IMR-90 (cell line): ENCODE measurements at regions not wholly inside any gene's neighbourhood (a gene's known extent, or its start where the extent isn't known, plus 50 kb on each side); places are given as distances from the start of the nearest gene placed in this dataset.

ENCODE experiments used
- ATAC-seq: fragments of 200-7000 bp; cut with Tn5 transposase; 2 replicates; pipeline ENCODE4 v1.9.1; 2020; ENCODE audit warnings: low read depth, mild to moderate bottlenecking, moderate library complexity
- BruUV-seq: library from RNA; stranded (reverse); fragments of 400-500 nt; replicated peaks from 2 replicates; lab custom pipeline; 2021; lab: Mats Ljungman, UMichigan
- CTCF ChIA-PET: fragments of 300-600 bp; formaldehyde crosslinking; extraction: SDS; loops from one replicate; lab custom pipeline; 2021; ENCODE audit warnings: antibody characterized with exemption; lab: Yijun Ruan, JAX
- POLR2A ChIA-PET: fragments of 300-600 bp; sonication (Branson Sonifier 250); formaldehyde crosslinking; loops from one replicate; lab custom pipeline; 2022; ENCODE audit warnings: antibody characterized with exemption; ENCODE audit not compliant: unreplicated experiment; lab: Charles Lee
- DNase-seq: peaks from one replicate; pipeline ENCODE4 v3.0.0; 2013
- H2AFZ ChIP-seq: replicated peaks from 2 replicates; pipeline ENCODE3; 2013; ENCODE audit warnings: low read length, mild to moderate bottlenecking; ENCODE audit not compliant: poor library complexity
- H2AK5ac ChIP-seq: 2 replicates; pipeline ENCODE4 v1.6.1; 2013; ENCODE audit warnings: low read depth, low read length, inconsistent platforms
- H2AK9ac ChIP-seq: replicated peaks from 2 replicates; pipeline ENCODE3; 2013; ENCODE audit warnings: mild to moderate bottlenecking, low read depth, low read length, moderate library complexity; ENCODE audit not compliant: poor library complexity
- H2BK120ac ChIP-seq: 2 replicates; pipeline ENCODE4 v1.6.1; 2013; ENCODE audit warnings: low read depth, low read length, inconsistent platforms
- H2BK15ac ChIP-seq: 3 replicates; pipeline ENCODE4 v1.6.1; 2013; ENCODE audit warnings: low read depth, low read length, inconsistent platforms
- H2BK20ac ChIP-seq: 2 replicates; pipeline ENCODE4 v1.6.1; 2013; ENCODE audit warnings: low read depth, mild to moderate bottlenecking, inconsistent platforms, low read length, moderate library complexity
- H2BK5ac ChIP-seq: 2 replicates; pipeline ENCODE4 v1.6.1; 2013; ENCODE audit warnings: mild to moderate bottlenecking, low read depth, low read length, inconsistent platforms; ENCODE audit not compliant: poor library complexity, severe bottlenecking
- H3K14ac ChIP-seq: replicated peaks from 2 replicates; pipeline ENCODE4 v1.6.1; 2013; ENCODE audit warnings: low read depth, low read length, inconsistent platforms
- H3K18ac ChIP-seq: 2 replicates; pipeline ENCODE4 v1.6.1; 2013; ENCODE audit warnings: low read depth, low read length, control low read depth
- H3K23ac ChIP-seq: 2 replicates; pipeline ENCODE4 v1.6.1; 2013; ENCODE audit warnings: low read depth, low read length, inconsistent platforms
- H3K27ac ChIP-seq: 2 replicates; pipeline ENCODE4 v1.5.1; 2013; ENCODE audit warnings: mild to moderate bottlenecking, control low read depth, low read length; ENCODE audit not compliant: insufficient read depth
- H3K27me3 ChIP-seq: 2 replicates; pipeline ENCODE4 v1.6.1; 2013; ENCODE audit warnings: low read length; ENCODE audit not compliant: control insufficient read depth, insufficient read depth
- H3K36me3 ChIP-seq: 2 replicates; pipeline ENCODE4 v1.6.1; 2013; ENCODE audit warnings: low read length, mixed read lengths; ENCODE audit not compliant: control insufficient read depth, insufficient read depth
- H3K4ac ChIP-seq: 2 replicates; pipeline ENCODE4 v1.6.1; 2013; ENCODE audit warnings: low read depth, low read length, inconsistent platforms
- H3K4me1 ChIP-seq: 2 replicates; pipeline ENCODE4 v1.6.1; 2013; ENCODE audit warnings: low read length, mixed read lengths; ENCODE audit not compliant: control insufficient read depth, insufficient read depth
- H3K4me2 ChIP-seq: 2 replicates; pipeline ENCODE4 v1.6.1; 2013; ENCODE audit warnings: low read depth, mild to moderate bottlenecking, control low read depth, low read length, moderate library complexity
- H3K4me3 ChIP-seq: 2 replicates; pipeline ENCODE4 v1.5.1; 2013; ENCODE audit warnings: low read depth, mild to moderate bottlenecking, control low read depth, low read length, moderate library complexity; ENCODE audit not compliant: insufficient read depth
- H3K56ac ChIP-seq: 2 replicates; pipeline ENCODE4 v1.6.1; 2013; ENCODE audit warnings: low read length, inconsistent platforms; ENCODE audit not compliant: insufficient read depth; ENCODE audit errors: extremely low read depth
- H3K79me1 ChIP-seq, 2 experiments: 2 replicates each; pipeline ENCODE4 v1.6.1; 2013; ENCODE audit warnings: low read length in 2 of 2, inconsistent platforms in 1 of 2, low read depth in 1 of 2
- H3K9ac ChIP-seq: 2 replicates; pipeline ENCODE4 v1.6.1; 2013; ENCODE audit warnings: low read depth, low read length, control low read depth
- H3K9me1 ChIP-seq: 2 replicates; pipeline ENCODE4 v1.6.1; 2013; ENCODE audit warnings: low read length, inconsistent platforms; ENCODE audit not compliant: insufficient read depth
- H3K9me3 ChIP-seq: 2 replicates; pipeline ENCODE4 v1.6.1; 2013; ENCODE audit warnings: low read length; ENCODE audit not compliant: control insufficient read depth, insufficient read depth
- H4K20me1 ChIP-seq: 2 replicates; pipeline ENCODE4 v1.6.1; 2013; ENCODE audit warnings: low read length, inconsistent platforms; ENCODE audit not compliant: insufficient read depth
- H4K5ac ChIP-seq: 2 replicates; pipeline ENCODE4 v1.6.1; 2013; ENCODE audit warnings: mild to moderate bottlenecking, low read depth, low read length, control low read depth
- H4K8ac ChIP-seq, 2 experiments: 2 replicates each; pipeline ENCODE4 v1.6.1; 2013; ENCODE audit warnings: low read depth in 2 of 2, low read length in 2 of 2, control low read depth in 1 of 2, inconsistent platforms in 1 of 2
- H4K91ac ChIP-seq: 2 replicates; pipeline ENCODE4 v1.6.1; 2013; ENCODE audit warnings: low read depth, low read length, inconsistent platforms; ENCODE audit not compliant: insufficient read depth
- CEBPB ChIP-seq: IDR thresholded peaks from 2 replicates; pipeline ENCODE4 v1.6.1; 2012; ENCODE audit warnings: low read depth, low read length, improper control_type of control experiment
- CTCF ChIP-seq: conservative IDR thresholded peaks from 2 replicates; pipeline ENCODE4 v1.5.1; 2012; ENCODE audit warnings: mild to moderate bottlenecking, low read depth, low read length, improper control_type of control experiment
- MAFK ChIP-seq: IDR thresholded peaks from 2 replicates; pipeline ENCODE4 v1.6.1; 2012; ENCODE audit warnings: low read depth, low read length, improper control_type of control experiment
- MAZ ChIP-seq: IDR thresholded peaks from 2 replicates; pipeline ENCODE4 v1.6.1; 2012; ENCODE audit warnings: low read depth, mild to moderate bottlenecking, low read length, improper control_type of control experiment, moderate library complexity, borderline replicate concordance
- RCOR1 ChIP-seq: IDR thresholded peaks from 2 replicates; pipeline ENCODE4 v1.6.1; 2012; ENCODE audit warnings: mild to moderate bottlenecking, low read length, improper control_type of control experiment; ENCODE audit not compliant: insufficient replicate concordance
- WGBS, 2 experiments: methylation state at CpG; one replicate each; pipeline versions ENCODE4 v1.1.5 to v1.1.7; 2013; ENCODE audit warnings: missing lambda C conversion rate in 2 of 2; ENCODE audit not compliant: insufficient read length in 1 of 2; ENCODE audit errors: extremely low coverage in 2 of 2; 5-methylcytosine and 5-hydroxymethylcytosine counted together
- dilution Hi-C: fragments of 300-500 bp; cut with HindIII; formaldehyde crosslinking; loops from one replicate; pipeline ENCODE4 v1.14.3; 2018; ENCODE audit warnings: low sequenced_read_pairs; ENCODE audit not compliant: unreplicated experiment
- in situ Hi-C: fragments of 300-500 bp; cut with MboI; formaldehyde crosslinking; loops from 3 replicates; pipeline ENCODE4 v1.14.3; 2019; ENCODE audit warnings: low sequenced_read_pairs, inconsistent platforms, mixed read lengths
- intact Hi-C: fragments of 100-400 bp; cut with micrococcal nuclease; formaldehyde crosslinking; loops from 2 replicates; pipeline ENCODE4 v1.10.0; 2022

GRCh38 chr2:48015421-48015820, 109.1 kb upstream of the FBXO11 start:
- dilution Hi-C loops = no loop called here
- peaks cover 3% of the 10 kb centered on the region; the same call in 1 of the 2 replicates for H3K27me3 ChIP-seq
- no peak overlapping the region for H3K18ac ChIP-seq
- H2AK5ac ChIP-seq = no peak overlapping the region
- H2BK20ac ChIP-seq = no peak overlapping the region
- no peak overlapping the region for H2BK15ac ChIP-seq
- in situ Hi-C loops = no loop called here
- intact Hi-C loops = no loop called here
- no peak overlapping the region for H4K8ac ChIP-seq
- H3K4ac ChIP-seq = no peak overlapping the region
- H4K20me1 ChIP-seq = no peaks in the 10 kb centered on the region
- CTCF ChIA-PET = interaction anchor here (0.9 kb wide), 1 partner anchor 9 kb away, joined by 3 read pairs; no protein-coding TSS in a partner anchor
- H2BK120ac ChIP-seq = no peak overlapping the region
- no peak overlapping the region for H4K91ac ChIP-seq
- no peaks in the 10 kb centered on the region for H3K9me1 ChIP-seq
- H3K4me3 ChIP-seq = no peak overlapping the region
- H3K79me1 ChIP-seq = no peaks in the 10 kb centered on the region
- BruUV-seq = no TSS peak
- H3K36me3 ChIP-seq = no peaks in the 10 kb centered on the region
- no peak overlapping the region for H3K23ac ChIP-seq
- no peak overlapping the region for H2AFZ ChIP-seq
- H3K9me3 ChIP-seq = no peaks in the 10 kb centered on the region
- H3K56ac ChIP-seq = no peak overlapping the region
- POLR2A ChIA-PET = no interaction called here
- no peaks in the 10 kb centered on the region for H3K4me1 ChIP-seq
- H2AK9ac ChIP-seq = no peak overlapping the region
- DNase-seq (no peak), ATAC-seq (no peak)
- 0% methylated on average over 1 of the region's 1 CpG; no CpG with 5 or more reads in 1 of the 2 experiments for WGBS, 2 experiments
- H2BK5ac ChIP-seq = no peak overlapping the region
- no peak overlapping the region for H4K5ac ChIP-seq
- no peak overlapping the region for H3K9ac ChIP-seq
- no peak overlapping the region for H3K4me2 ChIP-seq
- no peak overlapping the region for H3K27ac ChIP-seq
- H3K14ac ChIP-seq = no peak overlapping the region
- TF ChIP-seq CEBPB (no peak), CTCF (no peak), RCOR1 (no peak), MAZ (no peak), MAFK (no peak)
